ENCODE measurements at regions not wholly inside any gene's neighbourhood (a gene's known extent, or its start where the extent isn't known, plus 50 kb on each side); places are given as distances from the start of the nearest gene placed in this dataset.

- intact Hi-C loops (cut with DNase I): no loop called here
- H3K4me1 ChIP-seq: no peaks in the 10 kb centered on the region
- no peaks in the 10 kb centered on the region for H3K9me3 ChIP-seq
- DNase-seq (ENCODE audit: low spot score in 2 of 2): no peak
- no peak overlapping the region for H3K27ac ChIP-seq
- no peak overlapping the region for H3K4me3 ChIP-seq
- H3K27me3 ChIP-seq: no peaks in the 10 kb centered on the region
- no peaks in the 10 kb centered on the region for H3K36me3 ChIP-seq
- TF ChIP-seq CTCF (IDR thresholded peaks at IDR 0.05): no peak
Measured at GRCh38 chr3:176442326-176442725, 755.0 kb downstream of the TBL1XR1 start.

- intact Hi-C loops (cut with DNase I): no loop called here
- Histone ChIP-seq H3K27ac (no peak overlapping the region), H3K36me3 (no peaks in the 10 kb centered on the region), H3K27me3 (no peaks in the 10 kb centered on the region), H3K4me3 (no peak overlapping the region), H3K9me3 (no peaks in the 10 kb centered on the region), H3K4me1 (no peaks in the 10 kb centered on the region)
- no peak for TF ChIP-seq CTCF (IDR thresholded peaks at IDR 0.05)
- no peak for DNase-seq (ENCODE audit: low spot score in 2 of 2)
Measured at GRCh38 chr3:176439729-176440128, 757.6 kb downstream of the TBL1XR1 start.

GRCh38 chr3:176431991-176432390 is 765.3 kb downstream of the TBL1XR1 start:
- H3K4me1 ChIP-seq: peaks cover 0 to 2% of the 10 kb centered on the region in 2 donors
- no peaks in the 10 kb centered on the region for H3K9me3 ChIP-seq
- DNase-seq (ENCODE audit: low spot score in 2 of 2): no peak
- H3K4me3 ChIP-seq: no peak overlapping the region
- intact Hi-C loops (cut with DNase I): no loop called here
- TF ChIP-seq CTCF (IDR thresholded peaks at IDR 0.05): no peak
- H3K27ac ChIP-seq: no peak overlapping the region
- H3K27me3 ChIP-seq: no peaks in the 10 kb centered on the region
- no peaks in the 10 kb centered on the region for H3K36me3 ChIP-seq

GRCh38 chr3:176431038-176431418 is 766.3 kb downstream of the TBL1XR1 start:
- H3K27ac ChIP-seq: no peak overlapping the region
- H3K4me3 ChIP-seq: no peak overlapping the region
- DNase-seq (ENCODE audit: low spot score in 2 of 2): no peak
- no peaks in the 10 kb centered on the region for H3K9me3 ChIP-seq
- H3K4me1 ChIP-seq: peaks cover 0 to 2% of the 10 kb centered on the region in 2 donors
- no peaks in the 10 kb centered on the region for H3K27me3 ChIP-seq
- H3K36me3 ChIP-seq: no peaks in the 10 kb centered on the region
- intact Hi-C loops (cut with DNase I): no loop called here
- no peak for TF ChIP-seq CTCF (IDR thresholded peaks at IDR 0.05)

- peak; percentile 52 to 60 (median 59) for TF ChIP-seq CTCF (IDR thresholded peaks at IDR 0.05)
- Histone ChIP-seq H3K36me3 (no peaks in the 10 kb centered on the region), H3K27me3 (no peaks in the 10 kb centered on the region), H3K27ac (no peak overlapping the region), H3K4me3 (no peak overlapping the region), H3K9me3 (no peaks in the 10 kb centered on the region), H3K4me1 (peaks cover 0 to 2% of the 10 kb centered on the region in 2 donors)
- intact Hi-C loops (cut with DNase I): no loop called here
- no peak for DNase-seq (ENCODE audit: low spot score in 2 of 2)
Measured at GRCh38 chr3:176430244-176431037, 766.8 kb downstream of the TBL1XR1 start.
